Hematopoietic multipotent progenitor cell treated with erythropoietin and hydrocortisone succinate and interleukin-3 and kit ligand, for 17 days (in vitro differentiated cells): ENCODE measurements at regions not wholly inside any gene's neighbourhood (a gene's known extent, or its start where the extent isn't known, plus 50 kb on each side); places are given as distances from the start of the nearest gene placed in this dataset.

Source experiments
- DNase-seq: peaks from one replicate; pipeline ENCODE4 v3.0.0-alpha.2; 2015; ENCODE audit warnings: low spot score

- DNase-seq, result no peak
Measured at GRCh38 chr14:95442016-95442632, 74.3 kb downstream of the SYNE3 start.

DNA sequence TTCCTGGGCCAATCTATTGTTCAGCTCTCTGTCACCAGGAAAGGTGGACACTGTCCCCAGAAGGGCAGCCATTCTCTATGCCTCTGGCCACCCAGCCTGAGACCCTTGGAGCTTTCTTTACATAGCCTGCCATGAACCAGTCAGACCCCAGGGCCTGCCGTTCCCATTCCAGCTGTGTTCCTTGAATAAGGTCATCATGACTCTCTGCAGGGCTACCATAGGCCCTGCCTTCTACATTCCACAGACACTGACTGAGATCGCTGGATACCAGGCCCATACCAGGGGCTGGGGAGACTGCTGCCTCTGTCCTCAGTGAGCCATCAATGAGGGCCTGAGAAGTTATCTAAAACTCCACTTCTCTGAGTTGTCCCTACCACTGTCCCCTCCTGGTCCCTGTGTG is 75.5 kb downstream of the SYNE3 start:
- no peak for DNase-seq

- DNase-seq, result no peak
Measured at GRCh38 chr14:95440496-95440895, 76.0 kb downstream of the SYNE3 start.

DNA sequence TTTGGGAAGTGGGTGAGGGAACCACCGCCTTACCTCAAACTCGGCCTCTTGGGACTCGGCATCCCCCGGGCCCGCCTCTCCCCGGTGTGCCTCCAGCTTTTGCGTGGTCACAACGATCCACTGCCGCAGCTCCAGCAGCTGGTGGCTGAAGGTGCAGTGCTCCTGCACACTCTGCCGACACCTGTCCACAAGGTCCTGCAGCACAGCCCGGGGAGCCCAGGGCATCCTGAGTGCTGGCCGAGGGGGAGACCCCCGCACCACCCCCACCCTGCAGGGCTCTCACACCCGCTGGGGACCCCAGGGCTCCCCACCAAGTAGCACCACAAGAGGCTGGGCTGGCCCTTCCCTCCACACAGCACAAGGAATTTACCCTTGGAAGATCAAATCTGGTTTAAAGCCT is 76.6 kb downstream of the SYNE3 start:
- no peak for DNase-seq

DNA sequence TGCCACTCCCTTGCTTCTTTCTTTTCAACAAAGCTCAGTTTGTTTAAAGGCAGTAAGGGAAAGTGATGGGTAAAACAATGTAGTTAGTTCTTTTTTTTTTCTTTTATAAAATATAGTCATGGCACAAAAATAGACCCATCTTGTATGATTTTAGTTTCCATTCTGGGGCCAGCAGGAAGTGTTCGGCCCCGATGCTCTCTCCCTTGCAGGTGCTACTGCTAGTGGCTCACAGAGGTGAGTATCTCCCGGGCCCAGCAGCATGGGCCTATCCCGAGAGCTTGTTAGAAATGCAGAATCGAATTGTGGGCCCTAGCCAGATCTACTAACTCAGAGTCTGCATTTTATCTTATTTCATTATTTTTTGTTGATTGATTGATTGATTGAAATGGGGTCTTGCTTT is 78.7 kb downstream of the SYNE3 start:
- no peak for DNase-seq

DNA sequence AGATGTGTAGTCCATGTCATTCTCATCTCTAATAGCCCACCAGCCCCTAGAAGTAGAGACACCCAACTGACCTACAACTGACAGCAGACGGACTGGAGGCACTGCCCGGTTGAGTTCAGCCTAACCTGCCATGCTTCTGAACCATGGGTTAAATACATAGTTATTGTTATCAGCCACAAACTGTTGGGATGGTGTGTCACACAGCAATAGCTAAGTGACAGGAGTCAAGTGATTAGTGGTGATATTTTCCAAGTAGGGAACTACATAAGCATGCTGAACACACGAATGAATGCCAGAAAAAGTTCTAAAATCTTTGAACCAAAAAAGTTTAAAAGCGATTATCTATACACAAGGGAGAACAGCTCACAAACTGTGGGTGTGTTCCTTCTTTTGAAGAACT is 80.1 kb downstream of the SYNE3 start:
- DNase-seq, result no peak

GRCh38 chr14:95434121-95434520 is 82.3 kb downstream of the SYNE3 start:
- DNase-seq, result no peak

- no peak for DNase-seq
Measured at GRCh38 chr14:95433094-95433478, 83.4 kb downstream of the SYNE3 start.

DNA sequence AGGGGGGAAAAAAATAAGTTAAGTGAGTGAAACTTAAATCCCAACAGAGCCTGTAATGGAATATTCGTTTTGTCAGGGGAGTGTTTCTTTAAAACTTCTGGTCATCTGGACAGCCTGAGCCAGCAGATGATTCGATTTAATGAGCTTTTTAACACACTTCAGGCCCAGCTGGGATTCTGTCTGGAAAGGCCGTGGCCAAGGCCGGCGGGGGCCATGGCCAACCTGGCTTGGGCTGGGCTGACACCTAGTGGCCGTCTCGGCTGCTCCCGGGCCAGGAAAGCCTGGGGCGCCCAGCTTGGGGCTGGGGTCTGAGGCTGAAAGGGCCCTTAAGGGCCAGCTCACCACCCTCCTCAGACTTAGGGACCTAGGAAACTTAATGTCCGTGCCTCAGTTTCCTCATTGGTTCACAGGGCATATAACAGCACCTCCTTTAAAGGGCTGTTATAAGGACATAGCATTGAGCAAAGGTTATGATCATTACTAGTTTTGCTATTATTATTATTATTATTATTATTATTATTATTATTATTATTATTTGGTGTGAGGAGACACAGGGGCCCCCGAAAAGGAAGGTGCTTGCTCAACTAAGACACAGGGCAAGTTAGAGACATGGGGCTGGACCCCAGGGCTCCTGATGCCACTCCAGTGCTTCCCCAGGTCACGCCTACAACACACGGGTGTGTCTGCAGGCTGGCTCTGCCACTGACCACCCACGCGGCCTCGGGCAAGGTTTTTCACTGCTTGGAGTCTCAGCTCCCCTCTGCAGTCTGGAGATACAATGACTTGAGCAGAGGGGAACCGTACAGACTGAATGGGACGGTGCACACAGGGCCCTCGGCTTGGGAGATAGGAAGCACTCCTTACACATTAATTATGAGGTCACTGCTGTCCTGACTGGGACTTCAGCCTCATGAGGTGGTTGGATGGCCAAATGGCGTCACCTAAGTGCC is 84.0 kb downstream of the SYNE3 start:
- DNase-seq, result no peak

DNA sequence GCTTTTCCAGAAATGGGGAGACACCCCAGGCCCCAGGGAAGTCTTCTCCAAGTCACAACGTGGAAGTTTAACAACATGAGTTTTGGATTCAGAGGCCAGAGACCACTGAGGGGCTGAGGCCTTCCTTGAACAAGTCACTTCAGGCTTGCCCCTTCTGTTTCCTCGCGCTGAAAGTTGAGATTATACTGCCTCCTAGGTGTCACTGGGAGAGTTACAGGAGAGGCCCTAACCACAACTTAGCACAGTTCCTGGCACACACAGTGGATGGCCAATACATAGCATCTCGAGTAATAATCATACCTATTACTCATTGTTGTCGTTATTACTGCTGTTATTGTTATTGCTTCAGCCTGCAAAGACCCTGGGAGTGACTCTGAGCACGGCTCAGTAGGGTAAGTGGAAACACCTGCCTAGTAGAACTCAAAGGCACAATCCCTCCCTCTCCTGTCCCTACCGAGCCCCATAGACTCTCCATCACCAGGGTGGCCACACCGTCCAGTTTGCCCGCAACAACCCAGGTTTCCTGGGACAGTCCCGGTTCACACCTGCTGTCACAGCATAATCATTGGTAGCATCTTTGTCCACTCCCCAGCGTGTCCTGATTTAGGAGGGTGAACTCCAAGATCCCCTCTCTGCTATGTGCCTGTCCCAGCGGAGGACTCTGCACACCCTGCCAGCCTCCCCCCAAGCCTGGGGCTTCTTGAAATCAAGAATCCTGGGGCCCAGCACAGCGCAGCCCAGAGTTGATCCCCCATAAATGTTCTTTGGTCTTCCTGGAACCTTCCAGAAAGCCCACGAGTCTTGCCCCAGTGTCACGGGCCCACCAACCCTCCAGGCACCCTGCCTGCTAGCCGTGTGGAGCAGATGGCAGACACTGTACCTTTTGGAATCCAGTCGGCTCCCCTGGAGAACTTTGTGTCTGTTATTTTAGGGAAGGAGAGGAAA is 85.0 kb downstream of the SYNE3 start:
- no peak for DNase-seq

GRCh38 chr14:95428557-95428956 is 87.9 kb downstream of the SYNE3 start:
- no peak for DNase-seq

- DNase-seq, result no peak
Measured at GRCh38 chr14:95426116-95426475, 90.4 kb downstream of the SYNE3 start.

GRCh38 chr14:95425369-95426115 is 90.9 kb downstream of the SYNE3 start:
- no peak for DNase-seq

- peak; percentile 29 for DNase-seq
Measured at GRCh38 chr14:95424529-95424928, 91.9 kb downstream of the SYNE3 start.

DNA sequence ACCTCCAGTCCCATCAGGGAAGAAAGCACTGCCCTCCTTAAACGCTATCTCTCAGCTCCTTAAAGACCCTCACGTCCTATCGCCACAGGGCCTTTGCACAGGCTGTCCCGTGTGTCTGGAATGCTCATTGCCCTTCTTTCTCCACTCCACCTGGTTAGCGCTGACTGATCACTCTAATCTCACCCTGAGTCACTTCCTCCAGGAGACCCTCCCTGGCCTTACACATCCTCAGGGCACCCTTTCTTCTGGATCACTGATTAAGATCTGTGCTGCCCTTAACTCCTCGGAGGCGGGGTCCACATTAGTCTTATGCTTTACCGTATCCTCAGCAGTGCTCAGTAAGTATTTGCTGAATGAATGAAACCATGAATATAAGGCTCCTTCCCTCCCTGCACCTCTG is 94.7 kb downstream of the SYNE3 start:
- DNase-seq, result no peak

DNA sequence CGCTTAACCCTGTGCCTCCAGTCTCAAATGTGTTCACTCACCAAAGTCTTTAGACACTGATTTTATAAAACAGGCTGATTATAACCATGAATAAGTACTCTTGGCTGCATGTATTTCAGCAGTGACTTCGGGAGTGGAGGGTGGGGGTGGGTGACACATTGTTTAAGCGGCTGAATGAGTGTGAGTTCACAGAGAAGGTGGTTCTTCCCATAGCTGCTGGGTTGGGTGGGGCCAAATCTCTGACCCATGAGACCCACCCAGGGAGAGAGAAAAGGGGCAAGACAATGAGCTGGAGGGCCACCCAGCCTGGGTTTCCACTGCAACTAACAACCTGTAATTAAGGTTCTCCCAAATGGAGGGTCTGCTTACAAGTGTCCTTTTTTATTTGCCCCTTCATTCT is 96.4 kb downstream of the SYNE3 start:
- DNase-seq, result no peak

- DNase-seq, result no peak
Measured at GRCh38 chr14:95419569-95419968, 96.9 kb downstream of the SYNE3 start.

DNA sequence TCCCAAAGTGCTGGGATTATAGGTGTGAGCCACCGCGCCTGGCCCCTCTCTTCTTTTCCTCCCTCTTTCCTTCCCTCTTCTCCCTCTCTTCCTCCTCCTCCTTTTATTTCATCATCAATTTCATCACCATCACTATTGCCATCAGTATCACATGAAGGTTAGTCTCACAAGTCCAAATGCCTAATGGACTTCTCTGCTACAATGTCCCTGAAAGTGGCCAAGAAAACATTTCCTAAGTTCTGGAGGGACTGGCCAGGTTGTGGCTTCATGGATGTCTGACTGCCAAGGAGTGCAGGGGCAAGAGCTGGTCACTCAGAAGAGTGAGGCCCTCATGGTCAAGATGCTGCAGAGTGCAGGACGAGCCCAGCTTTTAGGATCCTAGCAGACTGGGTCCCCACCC is 97.6 kb downstream of the SYNE3 start:
- DNase-seq, result no peak

- no peak for DNase-seq
Measured at GRCh38 chr14:95417492-95417891, 97.8 kb upstream of the CLMN start.

DNA sequence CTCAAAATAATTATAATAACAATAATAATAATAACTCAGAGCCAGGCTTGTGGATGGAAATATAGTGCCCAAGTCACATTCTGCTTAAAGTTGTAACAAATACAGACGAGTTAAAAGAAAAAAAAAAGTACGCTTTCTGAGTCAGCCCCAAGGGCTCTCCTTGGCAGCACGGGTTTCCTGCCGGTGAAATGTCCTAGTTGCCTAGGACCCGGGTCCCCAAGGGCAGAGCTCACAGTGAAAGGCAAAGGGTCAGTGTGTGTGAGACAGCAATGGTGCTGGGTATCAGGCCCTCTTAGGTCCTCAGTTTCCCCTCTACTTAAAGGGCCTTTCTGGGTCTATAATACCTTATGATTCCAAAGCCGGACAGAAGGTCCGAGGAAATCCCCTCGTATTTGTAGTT is 96.3 kb upstream of the CLMN start:
- no peak for DNase-seq

GRCh38 chr14:95413289-95414215 is 93.8 kb upstream of the CLMN start:
- no peak for DNase-seq
